H1 (cell line): ENCODE measurements at regions not wholly inside any gene's neighbourhood (a gene's known extent, or its start where the extent isn't known, plus 50 kb on each side); places are given as distances from the start of the nearest gene placed in this dataset.

ENCODE experiments used
- CTCF ChIA-PET: fragments of 300-600 bp; sonication (Branson Sonifier 250); formaldehyde crosslinking; loops from one replicate; lab custom pipeline; 2021; ENCODE audit not compliant: partially characterized antibody; lab: Charles Lee
- POLR2A ChIA-PET: fragments of 300-600 bp; sonication (Branson Sonifier 250); formaldehyde crosslinking; loops from one replicate; lab custom pipeline; 2021; ENCODE audit warnings: inconsistent platforms; ENCODE audit not compliant: partially characterized antibody; lab: Charles Lee
- DNase-seq, 2 experiments: peaks; one replicate each; pipeline versions ENCODE4 v3.0.0 to v3.0.0-alpha.2; 2010 to 2022; ENCODE audit warnings: low spot score in 2 of 2, low read depth in 1 of 2, mixed read lengths in 1 of 2
- FAIRE-seq: peaks from 2 replicates; lab custom pipeline; 2011; peaks lifted over from hg19 to GRCh38; lab: Jason Lieb, UNC
- H2AFZ ChIP-seq: 2 replicates; pipeline ENCODE4 v1.8.1; 2012; ENCODE audit warnings: low read length, inconsistent platforms
- H2AK5ac ChIP-seq: 2 replicates; pipeline ENCODE4 v1.6.1; 2013; ENCODE audit warnings: low read depth, low read length
- H2BK120ac ChIP-seq: replicated peaks from 2 replicates; pipeline ENCODE3; 2013; ENCODE audit warnings: low read depth, low read length, inconsistent platforms
- H2BK12ac ChIP-seq: 2 replicates; pipeline ENCODE4 v1.6.1; 2013; ENCODE audit warnings: low read depth, low read length
- H2BK15ac ChIP-seq: 2 replicates; pipeline ENCODE4 v1.6.1; 2013; ENCODE audit warnings: low read length
- H2BK20ac ChIP-seq: 2 replicates; pipeline ENCODE4 v1.6.1; 2013; ENCODE audit warnings: low read length
- H2BK5ac ChIP-seq: 2 replicates; pipeline ENCODE4 v1.6.1; 2013; ENCODE audit warnings: low read depth, low read length
- H3K14ac ChIP-seq: 2 replicates; pipeline ENCODE4 v1.6.1; 2013; ENCODE audit warnings: inconsistent platforms; ENCODE audit not compliant: insufficient read length
- H3K18ac ChIP-seq: 2 replicates; pipeline ENCODE4 v1.6.1; 2013; ENCODE audit warnings: low read length; ENCODE audit errors: extremely low read depth
- H3K23ac ChIP-seq: 2 replicates; pipeline ENCODE4 v1.6.1; 2013; ENCODE audit warnings: inconsistent platforms; ENCODE audit not compliant: insufficient read length
- H3K23me2 ChIP-seq: 2 replicates; pipeline ENCODE4 v1.6.1; 2013; ENCODE audit warnings: low read depth, low read length
- H3K27ac ChIP-seq: 2 replicates; pipeline ENCODE4 v1.6.1; 2011; ENCODE audit warnings: low read depth, low read length, inconsistent platforms
- H3K27me3 ChIP-seq, 4 experiments: replicated peaks in 1 of 4; 1 replicate in 1 of 4; 2 replicates in 3 of 4; pipeline versions ENCODE4 v1.6.1 to v1.8.1; 2011 to 2013; ENCODE audit warnings: low read length in 3 of 4, mild to moderate bottlenecking in 3 of 4, inconsistent platforms in 2 of 4, mixed read lengths in 2 of 4, moderate library complexity in 1 of 4; ENCODE audit not compliant: control insufficient read depth in 3 of 4, insufficient read depth in 3 of 4; ENCODE audit errors: extremely low read depth in 1 of 4
- H3K36me3 ChIP-seq, 4 experiments: 2 replicates each; pipeline versions ENCODE4 v1.6.1 to v1.8.1; 2011 to 2013; ENCODE audit warnings: mild to moderate bottlenecking in 4 of 4, low read length in 3 of 4, moderate library complexity in 2 of 4, control low read depth in 1 of 4, inconsistent platforms in 1 of 4; ENCODE audit not compliant: insufficient read depth in 4 of 4, control insufficient read depth in 2 of 4
- H3K4ac ChIP-seq: replicated peaks from 2 replicates; pipeline ENCODE3; 2013; ENCODE audit warnings: low read length, low read depth, mixed read lengths, inconsistent platforms; ENCODE audit not compliant: insufficient read length
- H3K4me1 ChIP-seq, 4 experiments: replicated peaks in 1 of 4; 1 replicate in 1 of 4; 2 replicates in 3 of 4; pipeline versions ENCODE4 v1.6.1 to v1.8.1; 2011 to 2013; ENCODE audit warnings: low read length in 3 of 4, inconsistent platforms in 2 of 4, mixed read lengths in 1 of 4; ENCODE audit not compliant: insufficient read depth in 4 of 4, control insufficient read depth in 3 of 4
- H3K4me2 ChIP-seq, 2 experiments: 2 replicates each; pipeline versions ENCODE4 v1.6.1 to v1.8.1; 2011 to 2013; ENCODE audit warnings: low read depth in 2 of 2, low read length in 2 of 2, control low read depth in 1 of 2, inconsistent platforms in 1 of 2, mild to moderate bottlenecking in 1 of 2; ENCODE audit not compliant: insufficient read depth in 1 of 2
- H3K4me3 ChIP-seq, 4 experiments: fragments of 200-600, 300-600 bp in 1 of 4; sonication (generic), shearing (Covaris generic), sonication (Bioruptor Twin) in 1 of 4; 2 replicates each; pipeline versions ENCODE4 v1.5.1 to v1.8.1; 2011 to 2016; ENCODE audit warnings: low read length in 4 of 4, low read depth in 3 of 4, control low read depth in 2 of 4, inconsistent platforms in 2 of 4, mild to moderate bottlenecking in 2 of 4, mixed read lengths in 1 of 4, moderate library complexity in 1 of 4; ENCODE audit not compliant: insufficient read depth in 2 of 4; ENCODE audit errors: extremely low read depth in 1 of 4
- H3K56ac ChIP-seq: replicated peaks from 2 replicates; pipeline ENCODE3; 2013; ENCODE audit warnings: low read depth, mild to moderate bottlenecking, mixed read lengths, low read length, inconsistent platforms; ENCODE audit not compliant: insufficient read length
- H3K79me1 ChIP-seq: 2 replicates; pipeline ENCODE4 v1.6.1; 2013; ENCODE audit warnings: low read depth, low read length, control low read depth
- H3K79me2 ChIP-seq, 2 experiments: 2 replicates each; pipeline versions ENCODE4 v1.6.1 to v1.8.1; 2012 to 2013; ENCODE audit warnings: low read length in 2 of 2, mild to moderate bottlenecking in 2 of 2, inconsistent platforms in 1 of 2; ENCODE audit not compliant: insufficient read depth in 2 of 2, control insufficient read depth in 1 of 2
- H3K9ac ChIP-seq, 4 experiments: replicated peaks in 1 of 4; 1 replicate in 1 of 4; 2 replicates in 3 of 4; pipeline versions ENCODE4 v1.6.1 to v1.8.1; 2011 to 2013; ENCODE audit warnings: low read depth in 3 of 4, low read length in 3 of 4, control low read depth in 2 of 4, mild to moderate bottlenecking in 2 of 4, moderate library complexity in 2 of 4, inconsistent platforms in 1 of 4; ENCODE audit errors: extremely low read depth in 1 of 4
- H3K9me3 ChIP-seq, 2 experiments: 2 replicates each; pipeline versions ENCODE4 v1.6.1 to v1.8.1; 2012 to 2013; ENCODE audit warnings: mild to moderate bottlenecking in 2 of 2, moderate library complexity in 2 of 2, control low read depth in 1 of 2, inconsistent platforms in 1 of 2, low read depth in 1 of 2, low read length in 1 of 2, mixed read lengths in 1 of 2; ENCODE audit not compliant: insufficient read depth in 2 of 2
- H4K20me1 ChIP-seq, 2 experiments: replicated peaks in 1 of 2; 2 replicates each; pipeline versions ENCODE3 to v1.8.1; 2011 to 2013; ENCODE audit warnings: inconsistent platforms in 2 of 2, low read length in 2 of 2, mild to moderate bottlenecking in 1 of 2; ENCODE audit not compliant: insufficient read depth in 2 of 2, control insufficient read depth in 1 of 2
- H4K5ac ChIP-seq: 2 replicates; pipeline ENCODE4 v1.6.1; 2013; ENCODE audit warnings: low read length, low read depth, mixed read lengths, inconsistent platforms; ENCODE audit not compliant: insufficient read length
- H4K8ac ChIP-seq: 2 replicates; pipeline ENCODE4 v1.8.0; 2013; ENCODE audit warnings: mild to moderate bottlenecking, moderate library complexity, low read length, inconsistent platforms; ENCODE audit not compliant: insufficient read depth; ENCODE audit errors: extremely low read depth
- H4K91ac ChIP-seq: replicated peaks from 2 replicates; pipeline ENCODE3; 2013; ENCODE audit warnings: low read length, mixed read lengths, inconsistent platforms; ENCODE audit not compliant: insufficient read length
- EP300 ChIP-seq, 2 experiments: IDR thresholded peaks; 1 replicate in 1 of 2; 2 replicates in 1 of 2; pipeline ENCODE4 v1.6.1; 2011 to 2012; ENCODE audit warnings: low read depth in 2 of 2, low read length in 2 of 2, mild to moderate bottlenecking in 2 of 2, borderline replicate concordance in 1 of 2, inconsistent platforms in 1 of 2, moderate library complexity in 1 of 2
- GTF2F1 ChIP-seq: IDR thresholded peaks from 2 replicates; pipeline ENCODE4 v1.6.1; 2012; ENCODE audit warnings: low read depth, low read length, improper control_type of control experiment, borderline replicate concordance
- HDAC2 ChIP-seq, 2 experiments: fragments of 300-600 bp in 1 of 2; sonication (generic) in 1 of 2; IDR thresholded peaks; 2 replicates each; pipeline ENCODE4 v1.6.1; 2011 to 2012; ENCODE audit warnings: low read depth in 2 of 2, low read length in 2 of 2, mild to moderate bottlenecking in 2 of 2, moderate library complexity in 2 of 2, borderline replicate concordance in 1 of 2, inconsistent platforms in 1 of 2
- MAX ChIP-seq: IDR thresholded peaks from 2 replicates; pipeline ENCODE4 v1.6.1; 2012; ENCODE audit warnings: inconsistent platforms
- RAD21 ChIP-seq, 2 experiments: IDR thresholded peaks in 1 of 2; conservative IDR thresholded peaks in 1 of 2; 2 replicates each; pipeline ENCODE4 v1.6.1; 2011; ENCODE audit warnings: low read depth in 2 of 2, low read length in 2 of 2, improper control_type of control experiment in 1 of 2, inconsistent platforms in 1 of 2, mild to moderate bottlenecking in 1 of 2, moderate library complexity in 1 of 2
- SAP30 ChIP-seq: fragments of 300-600 bp; sonication (generic); IDR thresholded peaks from 2 replicates; pipeline ENCODE4 v1.7.1; 2012; ENCODE audit warnings: low read length, moderate library complexity, mild to moderate bottlenecking, inconsistent platforms; ENCODE audit not compliant: insufficient read depth, insufficient replicate concordance
- SRF ChIP-seq: IDR thresholded peaks from 2 replicates; pipeline ENCODE4 v1.6.1; 2011; ENCODE audit warnings: mild to moderate bottlenecking, low read depth, low read length, moderate library complexity
- TAF1 ChIP-seq: IDR thresholded peaks from 2 replicates; pipeline ENCODE4 v1.6.1; 2011; ENCODE audit warnings: mild to moderate bottlenecking, low read depth, low read length
- WGBS, 2 experiments: shearing (Covaris generic) in 1 of 2; methylation state at CpG; one replicate each; pipeline versions ENCODE4 v1.1.6 to v1.1.7; 2013 to 2015; ENCODE audit warnings: low lambda C conversion rate in 2 of 2, mixed read lengths in 2 of 2, inconsistent platforms in 1 of 2, low coverage in 1 of 2, missing lambda C conversion rate in 1 of 2; ENCODE audit not compliant: insufficient replicate concordance in 2 of 2, insufficient coverage in 1 of 2, insufficient read length in 1 of 2; ENCODE audit errors: extremely low coverage in 1 of 2, missing lambda C conversion rate in 1 of 2; 5-methylcytosine and 5-hydroxymethylcytosine counted together

GRCh38 chr2:199583676-199584075 is 125.9 kb upstream of the SATB2 start:
- Histone ChIP-seq H3K18ac (no peak overlapping the region), H2AFZ (no peak overlapping the region), H3K4me1 (peaks cover 3 to 9% (median 4%) of the 10 kb centered on the region in 4 experiments; a peak in 4 of 7 replicates), H4K20me1 (no peaks in the 10 kb centered on the region), H3K56ac (no peak overlapping the region), H4K91ac (no peak overlapping the region), H3K14ac (no peak overlapping the region), H2BK5ac (no peak overlapping the region), H3K79me2 (no peaks in the 10 kb centered on the region), H2BK15ac (no peak overlapping the region), H3K79me1 (no peaks in the 10 kb centered on the region), H3K9ac (no peak overlapping the region), H2BK12ac (no peak overlapping the region), H3K27ac (no peak overlapping the region), H3K36me3 (no peaks in the 10 kb centered on the region), H2BK20ac (no peak overlapping the region), H3K4me2 (no peak overlapping the region), H4K8ac (no peak overlapping the region), H3K27me3 (no peaks in the 10 kb centered on the region), H2AK5ac (no peak overlapping the region), H3K9me3 (no peaks in the 10 kb centered on the region), H4K5ac (no peak overlapping the region), H3K4me3 (no peak overlapping the region), H2BK120ac (no peak overlapping the region), H3K23me2 (peaks cover 1% of the 10 kb centered on the region; the same call in 1 of the 2 replicates), H3K4ac (no peak overlapping the region), H3K23ac (no peak overlapping the region)
- 89% methylated on average over 3 of the region's 3 CpGs; no CpG with 5 or more reads in 1 of the 2 experiments for WGBS, 2 experiments
- ChIA-PET CTCF (interaction anchor here (1.7 to 4.3 kb wide), 2 partner anchors 13 to 14 kb away, joined by 4 to 31 read pairs; no protein-coding TSS in a partner anchor), POLR2A (no interaction called here)
- FAIRE-seq (no peak), DNase-seq (no peak)
- TF ChIP-seq TAF1: no peak
- no peak for TF ChIP-seq MAX
- TF ChIP-seq HDAC2 (IDR thresholded peaks at IDR 0.05; ENCODE audit: borderline replicate concordance in 1 of 2, low read depth in 2 of 2, low read length in 2 of 2): no peak
- TF ChIP-seq SAP30: no peak
- TF ChIP-seq GTF2F1: no peak
- no peak for TF ChIP-seq RAD21 (IDR thresholded peaks at IDR 0.05 in 1 of 2, conservative IDR thresholded peaks at IDR 0.05 in 1 of 2; ENCODE audit: low read depth in 2 of 2, low read length in 2 of 2)
- TF ChIP-seq SRF: no peak
- no peak for TF ChIP-seq EP300 (IDR thresholded peaks at IDR 0.05; ENCODE audit: borderline replicate concordance in 1 of 2, low read depth in 2 of 2, low read length in 2 of 2)
- TF ChIP-seq, all 59 proteins: peak for 0
